A673 (cell line): ENCODE measurements at regions not wholly inside any gene's neighbourhood (a gene's known extent, or its start where the extent isn't known, plus 50 kb on each side); places are given as distances from the start of the nearest gene placed in this dataset.

ENCODE experiments used
- BruUV-seq: library from RNA; stranded (reverse); fragments of 400-500 nt; replicated peaks from 2 replicates; lab custom pipeline; 2021; lab: Mats Ljungman, UMichigan
- CTCF ChIA-PET: fragments of 300-600 bp; sonication (Branson Sonifier 250); formaldehyde crosslinking; loops from one replicate; lab custom pipeline; 2022; ENCODE audit warnings: antibody characterized with exemption; lab: Charles Lee
- POLR2A ChIA-PET: fragments of 300-600 bp; sonication (Branson Sonifier 250); formaldehyde crosslinking; loops from one replicate; lab custom pipeline; 2022; ENCODE audit warnings: antibody characterized with exemption; ENCODE audit not compliant: low non-redundant PET; lab: Charles Lee
- DNase-seq: peaks from one replicate; pipeline ENCODE4 v3.0.0-alpha.2; 2015; ENCODE audit warnings: low spot score
- H3K27ac ChIP-seq: fragments of 200-600 bp; sonication (generic); 2 replicates; pipeline ENCODE4 v1.5.1; 2016; ENCODE audit warnings: mixed run types, low read depth, mild to moderate bottlenecking, mixed read lengths, antibody characterized with exemption, low read length; ENCODE audit not compliant: poor library complexity, severe bottlenecking
- H3K27me3 ChIP-seq: fragments of 200-600 bp; sonication (generic); replicated peaks from 2 replicates; pipeline ENCODE4 v1.6.1; 2017; ENCODE audit warnings: mixed run types, low read depth, mild to moderate bottlenecking, mixed read lengths, antibody characterized with exemption, low read length; ENCODE audit not compliant: insufficient read depth, poor library complexity
- H3K36me3 ChIP-seq: fragments of 200-600 bp; sonication (generic); 2 replicates; pipeline ENCODE4 v1.6.1; 2016; ENCODE audit warnings: mixed run types, mild to moderate bottlenecking, mixed read lengths, antibody characterized with exemption, low read length; ENCODE audit not compliant: insufficient read depth, poor library complexity, severe bottlenecking
- H3K4me1 ChIP-seq: fragments of 200-600 bp; sonication (generic); 2 replicates; pipeline ENCODE4 v1.6.1; 2017; ENCODE audit warnings: mixed run types, mild to moderate bottlenecking, mixed read lengths, antibody characterized with exemption, low read length; ENCODE audit not compliant: insufficient read depth, poor library complexity, severe bottlenecking
- H3K4me3 ChIP-seq: fragments of 200-600 bp; sonication (generic); 2 replicates; pipeline ENCODE4 v1.5.1; 2016; ENCODE audit warnings: low read depth, mixed run types, mild to moderate bottlenecking, mixed read lengths, low read length; ENCODE audit not compliant: poor library complexity, severe bottlenecking
- H3K9me3 ChIP-seq: fragments of 200-600 bp; sonication (generic); 2 replicates; pipeline ENCODE4 v1.6.1; 2016; ENCODE audit warnings: mixed run types, low read depth, mild to moderate bottlenecking, mixed read lengths, antibody characterized with exemption, low read length; ENCODE audit not compliant: poor library complexity, severe bottlenecking
- CTCF ChIP-seq: fragments of 300-800, 200-600 bp; sonication (generic); conservative IDR thresholded peaks from 2 replicates; pipeline ENCODE4 v1.5.1; 2017; ENCODE audit warnings: low read depth, mild to moderate bottlenecking, antibody characterized with exemption, low read length, moderate library complexity, mixed read lengths
- EZH2 ChIP-seq: fragments of 200-600 bp; sonication (generic); IDR thresholded peaks from 2 replicates; pipeline ENCODE4 v1.6.1; 2017; ENCODE audit warnings: borderline replicate concordance, low read depth, mild to moderate bottlenecking, mixed read lengths, antibody characterized with exemption, low read length; ENCODE audit not compliant: poor library complexity, severe bottlenecking
- intact Hi-C: fragments of 100-400 bp; cut with micrococcal nuclease; formaldehyde crosslinking; loops from one replicate; pipeline ENCODE4 v1.10.0; 2022; ENCODE audit not compliant: unreplicated experiment

DNA sequence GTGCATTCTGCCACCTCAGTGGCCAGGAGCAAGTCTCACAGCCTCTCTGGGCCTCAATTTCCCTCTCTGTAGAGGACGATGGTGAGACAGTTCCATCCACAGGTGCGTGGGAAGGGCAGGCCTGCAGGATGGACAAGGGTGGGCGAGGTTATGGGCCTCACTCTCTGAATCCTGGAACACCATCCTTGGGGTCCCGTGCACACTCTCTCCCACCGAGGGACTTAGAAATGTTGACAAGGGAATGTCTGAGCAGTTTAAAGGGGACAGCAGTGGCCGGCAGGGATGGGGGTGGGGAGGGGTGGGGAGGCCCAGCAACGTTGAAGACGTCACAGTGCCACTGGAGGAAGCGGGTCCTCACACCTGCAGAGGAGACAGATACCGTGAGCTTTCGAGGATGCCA, 111.5 kb downstream of the FOXL3 start:
- no TSS peak for BruUV-seq
- no peak overlapping the region for H3K4me3 ChIP-seq
- no peak for DNase-seq
- no peaks in the 10 kb centered on the region for H3K36me3 ChIP-seq
- no peaks in the 10 kb centered on the region for H3K4me1 ChIP-seq
- no peak for TF ChIP-seq CTCF
- no peak for TF ChIP-seq EZH2
- ChIA-PET CTCF (no interaction called here), POLR2A (no interaction called here)
- peaks cover 32% of the 10 kb centered on the region for H3K27me3 ChIP-seq
- peaks cover 20% of the 10 kb centered on the region for H3K9me3 ChIP-seq
- H3K27ac ChIP-seq, result no peak overlapping the region
- intact Hi-C loops, result no loop called here

DNA sequence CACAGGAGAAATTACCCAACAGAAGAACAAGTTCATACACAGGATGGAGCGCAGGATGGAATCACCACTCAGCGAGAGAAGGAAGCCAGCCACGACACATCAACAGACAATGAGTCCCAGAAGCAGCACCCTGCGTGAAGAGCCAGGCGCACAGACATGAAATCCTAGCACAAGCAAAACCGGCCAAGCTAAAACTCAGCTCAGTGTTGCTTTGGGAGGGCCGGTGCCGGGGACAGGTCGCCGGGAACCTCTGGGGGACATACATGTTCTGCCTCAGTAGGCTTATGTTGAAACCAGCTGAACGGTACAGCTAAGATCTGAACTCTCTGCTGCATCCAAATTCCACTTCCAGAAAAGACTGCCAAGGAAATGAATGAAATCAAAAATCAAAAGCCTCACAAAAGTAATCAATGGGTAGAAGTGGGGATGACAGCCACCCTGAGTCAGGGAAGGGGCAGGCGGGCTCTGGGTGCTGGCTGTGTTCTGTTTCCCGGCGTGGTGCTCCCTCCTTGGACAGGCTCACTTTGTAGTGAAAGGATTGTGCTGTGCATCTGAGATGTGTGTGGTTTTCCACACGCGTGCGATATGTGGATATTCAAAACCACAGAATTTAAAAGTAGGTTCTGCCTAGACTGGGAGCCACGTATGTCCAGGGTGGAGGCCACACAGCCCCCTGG, 114.7 kb downstream of the PDGFA start:
- Histone ChIP-seq H3K27me3 (peaks cover 57% of the 10 kb centered on the region), H3K4me1 (no peaks in the 10 kb centered on the region), H3K9me3 (no peaks in the 10 kb centered on the region), H3K4me3 (no peak overlapping the region), H3K36me3 (no peaks in the 10 kb centered on the region), H3K27ac (no peak overlapping the region)
- TF ChIP-seq EZH2 (no peak), CTCF (no peak)
- ChIA-PET POLR2A (no interaction called here), CTCF (no interaction called here)
- DNase-seq, result no peak
- intact Hi-C loops, result no loop called here
- no TSS peak for BruUV-seq

DNA sequence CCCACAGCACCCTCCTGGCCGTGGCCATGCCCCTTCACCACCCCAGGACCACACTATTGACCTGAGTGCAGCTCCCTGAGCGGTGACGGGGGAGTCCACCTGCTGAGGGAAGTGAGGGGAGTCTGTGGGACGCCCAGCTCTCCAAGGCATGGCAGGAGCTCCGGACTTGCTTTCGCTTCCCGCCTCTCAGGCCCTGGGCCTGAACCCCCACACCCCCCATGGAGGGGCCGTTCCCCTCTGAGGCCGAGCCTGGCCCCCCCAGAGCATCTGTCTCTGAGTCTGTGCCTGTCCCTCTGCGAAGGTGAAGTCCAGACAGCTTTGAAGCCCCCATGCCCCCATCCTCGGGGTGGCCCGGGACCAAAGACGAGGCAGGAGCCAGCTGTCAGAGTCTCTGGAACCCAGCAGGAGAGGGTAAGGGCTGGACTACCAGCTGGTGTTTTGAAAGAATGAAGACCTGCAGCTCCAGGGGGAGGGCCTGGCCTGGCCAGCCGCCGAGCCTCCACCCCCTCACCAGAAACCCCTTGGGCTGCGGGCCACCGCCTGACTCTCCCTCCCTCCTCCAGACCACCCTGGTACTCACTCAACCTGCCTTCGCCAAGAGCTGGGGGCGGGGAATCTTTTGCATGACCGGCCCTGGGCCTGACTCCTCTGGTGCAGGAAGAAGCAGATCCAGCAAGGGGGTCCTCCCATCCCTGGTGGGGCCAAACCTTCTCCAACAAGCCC, 114.0 kb downstream of the PDGFA start:
- ChIA-PET POLR2A (no interaction called here), CTCF (no interaction called here)
- H3K27ac ChIP-seq, result no peak overlapping the region
- no peak for DNase-seq
- no peaks in the 10 kb centered on the region for H3K9me3 ChIP-seq
- no TSS peak for BruUV-seq
- H3K4me3 ChIP-seq, result no peak overlapping the region
- no peaks in the 10 kb centered on the region for H3K36me3 ChIP-seq
- peaks cover 57% of the 10 kb centered on the region for H3K27me3 ChIP-seq
- TF ChIP-seq EZH2 (no peak), CTCF (no peak)
- intact Hi-C loops, result no loop called here
- H3K4me1 ChIP-seq, result no peaks in the 10 kb centered on the region
